GM19324 (cell line): ENCODE measurements at regions not wholly inside any gene's neighbourhood (a gene's known extent, or its start where the extent isn't known, plus 50 kb on each side); places are given as distances from the start of the nearest gene placed in this dataset.
"Not testable (repeated sequence)": the region's sequence is repeated elsewhere in the genome, so short reads cannot be mapped to it uniquely, and the experiment has no call there.

Source experiments
- ATAC-seq: cut with Tn5 transposase; IDR thresholded peaks from one replicate; pipeline ENCODE4 v1.9.1; 2021; ENCODE audit warnings: mild to moderate bottlenecking, moderate library complexity; ENCODE audit not compliant: unreplicated experiment, low FRiP score

DNA sequence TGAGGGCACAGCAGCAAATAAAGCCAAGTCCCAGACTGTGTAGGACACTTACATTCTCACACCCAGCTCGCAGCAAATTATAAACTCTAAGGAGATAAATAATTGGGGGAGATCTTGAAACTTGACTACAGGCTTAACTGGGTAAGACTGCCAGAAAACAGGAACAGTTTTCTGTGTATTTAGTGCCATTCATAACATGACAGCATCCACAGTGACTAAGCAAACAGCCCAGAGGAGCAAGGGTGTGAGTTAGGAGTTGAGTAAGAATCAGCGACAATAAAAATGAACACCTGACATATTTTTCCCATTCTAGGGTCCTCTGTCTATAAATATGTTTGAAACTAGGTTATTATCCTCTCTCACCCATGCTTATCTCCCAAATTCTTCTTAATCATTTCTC is 370.9 kb upstream of the WWC1 start:
- ATAC-seq: no peak

DNA sequence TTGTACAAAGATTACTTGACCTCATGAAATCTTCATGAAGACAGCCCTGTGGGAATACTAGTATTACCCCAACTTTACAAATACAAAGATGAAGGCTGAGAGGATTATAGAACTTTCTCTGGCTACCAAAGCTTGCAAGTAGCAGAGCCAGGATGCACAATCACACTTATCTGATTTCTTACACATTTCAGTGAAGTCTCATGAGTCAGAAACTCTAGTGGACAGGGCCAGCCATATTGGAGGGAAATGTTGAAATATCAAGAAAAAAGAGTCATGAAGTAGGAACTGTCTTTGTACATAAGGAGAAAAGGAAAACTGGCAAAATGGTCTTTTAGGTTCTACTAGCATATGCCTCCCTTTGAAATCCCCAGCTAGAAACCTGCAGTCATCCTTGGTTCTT is 369.6 kb upstream of the WWC1 start:
- no peak for ATAC-seq

DNA sequence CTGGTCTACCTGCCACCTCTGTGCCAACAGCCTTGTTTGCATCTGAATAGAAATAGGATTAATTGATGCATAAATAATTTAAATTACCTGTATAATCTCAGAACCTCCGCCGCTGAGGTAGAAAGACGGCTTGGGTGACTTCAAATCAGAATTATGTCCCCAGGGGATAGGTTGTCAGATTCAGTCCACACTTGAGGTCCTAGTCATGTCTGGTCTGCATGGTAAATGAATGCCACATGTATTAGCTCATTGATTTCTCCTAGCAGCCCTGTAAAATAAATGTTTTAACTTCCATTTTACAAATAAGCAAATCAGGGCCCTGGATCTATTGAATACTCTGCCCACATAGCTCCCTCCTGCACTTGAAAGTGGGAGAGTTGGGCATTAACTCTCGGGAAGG is 368.0 kb upstream of the WWC1 start:
- no peak for ATAC-seq

DNA sequence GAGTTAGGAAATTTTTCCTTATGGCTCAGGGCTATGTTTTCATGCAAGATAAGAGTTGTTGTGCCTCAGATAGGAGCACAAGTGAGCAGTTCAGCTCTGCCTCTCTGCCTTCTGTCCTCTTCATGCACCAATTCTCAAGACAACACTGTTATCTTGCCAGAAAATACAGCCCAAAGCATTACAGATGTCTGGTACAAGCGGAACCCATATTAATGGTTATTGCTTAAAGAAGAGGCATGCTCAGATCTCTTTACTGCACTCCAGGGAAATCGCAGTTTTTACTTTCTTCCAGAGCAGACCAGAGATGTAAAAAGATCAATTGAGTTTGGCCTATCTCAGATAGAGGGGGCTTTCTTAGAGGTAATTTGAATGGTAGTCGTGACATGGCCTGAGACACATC is 361.6 kb upstream of the WWC1 start:
- ATAC-seq: no peak

DNA sequence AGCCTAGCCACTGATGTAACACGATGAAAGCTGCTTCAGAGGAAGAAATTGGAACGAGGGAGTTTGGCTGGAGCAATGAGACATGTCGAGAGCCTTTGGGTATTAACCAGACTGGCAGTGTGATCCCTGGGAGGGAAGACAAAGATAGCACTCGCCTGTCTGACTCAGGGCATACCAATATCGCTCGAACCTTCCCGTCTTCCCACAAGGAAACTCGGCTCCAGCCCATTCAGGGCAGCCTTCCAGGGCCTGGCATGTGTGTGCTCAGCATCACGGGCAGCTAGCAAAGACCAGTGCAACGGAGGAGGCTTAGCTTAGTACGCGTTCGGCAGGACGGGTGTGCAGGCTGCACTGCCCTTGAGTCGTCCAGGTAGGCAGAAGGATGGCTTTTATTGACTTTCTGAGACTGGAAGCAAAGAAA is 356.9 kb upstream of the WWC1 start:
- ATAC-seq: no peak

DNA sequence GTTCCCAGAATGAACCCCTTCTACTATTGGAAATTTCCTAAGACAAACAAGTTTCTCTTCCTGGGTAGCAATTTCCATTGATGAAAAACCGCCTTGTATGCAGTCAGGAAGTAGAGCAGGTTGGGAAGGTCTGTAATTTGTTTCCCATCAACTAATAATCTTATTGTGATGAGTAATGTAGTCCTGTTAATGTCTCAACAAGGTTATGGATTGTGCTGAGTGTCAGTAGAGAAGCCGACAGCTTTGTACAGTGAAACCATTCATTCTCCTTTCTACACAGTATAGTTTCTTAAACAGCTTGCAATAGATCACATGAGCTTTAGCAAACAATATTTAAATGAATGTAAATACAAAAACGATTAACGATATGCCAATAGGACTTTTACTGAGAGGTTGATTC is 355.4 kb upstream of the WWC1 start:
- no peak for ATAC-seq

DNA sequence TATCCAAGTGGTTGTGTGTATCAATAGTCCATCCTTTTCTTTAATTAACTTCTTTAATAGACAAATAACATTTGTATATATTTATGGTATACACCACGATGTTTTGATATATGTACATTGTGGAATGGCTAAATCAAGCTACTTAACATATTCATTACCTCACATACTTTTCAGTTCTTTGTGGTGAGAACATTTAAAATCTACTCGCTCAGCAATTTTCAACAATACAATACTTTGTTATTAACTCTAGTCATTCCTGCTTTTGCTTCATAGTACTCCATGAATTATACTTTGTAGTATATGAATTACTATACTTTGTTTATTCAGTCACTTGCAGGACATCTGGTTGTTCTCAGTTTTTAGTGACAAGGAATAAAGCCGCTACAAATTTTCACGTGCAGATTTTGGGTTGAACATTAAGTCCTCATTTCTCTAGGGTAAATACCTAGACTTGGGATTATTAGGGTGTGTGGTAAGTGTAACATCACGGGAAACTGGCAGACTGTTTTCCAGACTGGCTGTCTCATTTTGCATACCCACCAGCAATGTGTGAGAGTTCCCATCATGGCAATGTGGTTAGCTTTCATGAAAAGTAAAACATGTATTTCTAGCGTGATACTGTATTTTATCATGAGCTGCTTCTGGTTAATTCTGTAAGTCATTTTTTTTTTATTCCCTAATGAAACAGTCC is 354.4 kb upstream of the WWC1 start:
- no peak for ATAC-seq

DNA sequence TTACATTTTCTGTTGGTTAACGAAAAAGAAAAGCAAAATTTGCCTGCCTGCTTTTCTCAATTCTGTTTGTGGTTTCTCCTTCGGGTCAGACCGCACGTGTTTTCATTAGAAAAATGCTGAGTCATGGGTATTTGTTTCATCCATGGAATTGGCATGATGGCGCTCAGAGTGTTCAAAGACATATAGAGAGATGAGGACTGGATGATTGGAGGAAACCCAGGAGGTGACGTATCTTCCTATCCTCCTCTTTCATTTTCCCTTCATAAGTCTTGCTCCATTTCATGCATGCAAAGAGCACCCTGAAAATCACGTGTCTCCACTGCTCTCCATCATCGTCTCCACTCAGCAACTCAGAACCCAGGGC is 353.8 kb upstream of the WWC1 start:
- no peak for ATAC-seq

DNA sequence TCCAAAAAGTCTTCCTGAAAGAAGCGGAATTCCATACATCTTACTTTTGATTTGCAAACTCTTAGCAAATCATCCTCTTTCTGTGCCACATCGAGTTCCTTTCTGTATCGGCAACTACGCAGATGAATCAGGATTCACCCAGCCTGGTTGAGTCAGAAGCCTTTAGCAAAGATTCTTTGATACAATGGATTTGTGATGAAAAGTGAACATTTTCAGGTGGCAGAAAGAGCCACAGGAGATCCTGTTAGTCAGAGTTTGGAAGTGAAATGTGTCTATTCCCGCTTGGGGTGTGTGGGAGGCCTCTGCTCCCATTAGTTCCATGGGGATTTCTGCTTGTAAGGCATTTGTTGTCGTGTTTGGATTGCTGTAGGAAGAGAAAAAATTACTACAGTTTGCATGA is 351.8 kb upstream of the WWC1 start:
- no peak for ATAC-seq

DNA sequence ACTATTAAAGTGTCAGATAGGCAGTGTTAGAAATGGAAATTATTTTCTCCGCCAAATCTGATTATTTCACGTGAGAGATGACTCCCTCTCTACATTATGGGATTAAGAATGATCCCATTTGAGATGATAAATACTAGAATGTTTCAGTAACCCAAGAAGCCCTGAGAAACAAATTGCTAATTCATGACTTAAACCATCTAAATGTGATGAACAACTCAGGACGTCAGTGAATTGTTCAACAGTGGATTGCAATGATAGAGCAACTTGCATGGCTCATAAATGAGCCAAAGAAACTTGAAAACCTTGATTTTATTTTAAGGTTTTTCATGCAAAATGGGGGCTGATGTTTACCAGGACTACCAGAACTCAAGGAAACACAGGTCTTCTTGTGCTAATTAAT is 350.5 kb upstream of the WWC1 start:
- ATAC-seq: no peak

DNA sequence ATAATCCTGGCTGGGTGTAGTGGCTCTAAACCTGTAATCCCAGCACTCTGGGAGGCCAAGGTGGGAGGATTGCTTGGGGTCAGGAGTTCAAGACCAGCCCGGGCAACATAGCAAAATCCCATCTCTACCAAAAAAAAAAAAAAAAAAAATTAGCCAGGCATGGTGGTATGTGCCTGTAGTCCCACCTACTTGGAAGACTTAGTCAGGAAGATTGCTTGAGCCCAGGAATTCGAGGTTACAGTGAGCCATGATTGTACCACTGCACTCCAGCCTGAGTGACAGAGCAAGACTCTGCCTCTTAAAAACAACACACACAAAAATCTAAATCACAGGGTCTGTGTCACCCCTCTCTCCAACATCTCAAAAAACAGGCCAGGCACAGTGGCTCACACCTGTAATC is 349.9 kb upstream of the WWC1 start:
- not testable (repeated sequence) for ATAC-seq

DNA sequence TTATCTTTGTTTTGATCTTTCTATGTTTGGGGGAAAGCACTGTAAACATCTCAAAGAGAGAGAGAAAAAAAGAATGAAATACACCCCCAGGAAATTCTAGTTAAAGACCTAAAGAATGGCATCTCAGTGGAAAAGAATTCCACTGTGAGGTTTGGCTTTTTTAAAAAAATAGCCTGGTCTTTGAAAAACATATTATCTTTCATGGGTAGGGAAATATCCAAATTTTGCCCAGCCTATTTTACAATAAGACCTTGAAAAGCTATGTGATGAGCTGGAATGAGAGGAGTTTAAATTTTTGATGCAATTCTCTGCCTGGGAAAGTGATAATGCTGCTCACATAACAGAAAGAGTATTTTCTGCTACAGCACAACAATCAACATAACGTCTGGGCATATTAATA is 348.1 kb upstream of the WWC1 start:
- ATAC-seq: no peak

DNA sequence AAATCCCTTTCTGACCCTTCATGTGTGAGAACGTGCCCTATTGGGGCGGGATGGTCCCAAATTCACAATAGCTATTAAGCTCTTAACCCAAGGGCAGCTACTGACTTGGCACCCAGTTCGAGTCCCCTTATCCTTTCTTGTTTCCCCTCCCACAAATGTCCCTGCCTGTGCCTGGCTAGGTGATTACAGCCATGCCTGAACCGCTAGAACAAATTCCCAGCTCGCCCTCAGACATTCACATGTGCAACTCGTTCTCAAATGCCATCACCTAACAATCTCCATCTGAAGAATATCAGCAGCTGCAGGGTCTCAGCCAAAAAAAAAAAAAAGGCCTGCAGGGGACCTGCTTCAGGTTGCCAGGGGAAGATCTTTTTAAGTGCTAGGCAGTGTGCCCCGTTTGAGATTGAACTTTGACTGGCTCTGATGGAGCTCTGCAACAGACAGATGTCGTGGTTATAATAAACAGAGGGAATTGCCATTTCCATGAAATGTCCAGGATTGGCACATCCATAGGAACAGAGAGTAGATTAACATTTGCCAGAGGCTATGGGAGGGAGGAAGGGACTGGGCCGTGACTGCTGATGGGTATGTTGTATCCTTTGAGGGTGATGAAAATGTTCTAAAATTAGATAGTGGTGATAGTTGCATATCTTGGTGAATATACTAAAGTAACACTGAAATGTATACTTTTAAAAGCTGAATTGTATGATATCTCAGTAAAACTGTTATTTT is 347.2 kb upstream of the WWC1 start:
- ATAC-seq: no peak

DNA sequence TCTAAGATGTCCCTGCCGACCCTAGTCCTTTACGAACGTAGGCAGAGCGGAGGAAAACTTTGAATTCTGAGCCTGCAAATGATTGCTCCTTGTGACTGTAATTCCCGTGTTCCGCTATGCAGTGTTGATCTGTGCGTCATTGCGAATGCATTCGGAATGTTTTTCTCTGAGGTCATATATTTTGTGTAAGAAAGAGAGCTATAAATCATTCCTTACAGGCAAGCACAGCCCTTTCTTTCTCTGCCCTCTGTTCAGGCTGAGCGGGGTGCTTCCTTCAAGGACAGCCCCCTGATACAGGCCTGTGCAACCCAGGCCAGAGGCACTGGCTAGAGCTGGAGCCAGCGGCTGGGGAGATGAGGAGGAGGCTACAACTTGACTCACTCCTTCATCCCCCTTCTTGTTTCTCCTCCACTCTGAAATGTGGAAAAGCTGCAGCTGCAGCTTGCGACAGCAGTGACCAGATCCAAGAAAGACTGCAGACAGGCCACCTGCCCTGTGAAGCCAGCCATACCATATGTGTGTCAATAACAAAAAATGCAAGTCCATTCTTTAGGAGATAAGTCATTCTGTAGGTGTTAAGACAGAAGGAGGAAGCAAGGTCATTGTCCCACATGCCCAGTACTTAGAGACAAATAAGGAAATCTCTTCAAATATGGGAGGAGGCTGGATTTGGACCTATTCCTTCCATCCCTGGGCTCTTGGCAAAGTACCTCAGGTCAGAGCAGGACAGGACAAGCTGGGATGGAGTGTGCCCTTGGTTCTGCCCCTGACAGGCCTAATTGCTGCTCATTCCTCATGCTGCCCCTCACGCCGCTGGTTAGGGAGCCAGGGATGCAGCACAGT is 345.7 kb upstream of the WWC1 start:
- no peak for ATAC-seq

DNA sequence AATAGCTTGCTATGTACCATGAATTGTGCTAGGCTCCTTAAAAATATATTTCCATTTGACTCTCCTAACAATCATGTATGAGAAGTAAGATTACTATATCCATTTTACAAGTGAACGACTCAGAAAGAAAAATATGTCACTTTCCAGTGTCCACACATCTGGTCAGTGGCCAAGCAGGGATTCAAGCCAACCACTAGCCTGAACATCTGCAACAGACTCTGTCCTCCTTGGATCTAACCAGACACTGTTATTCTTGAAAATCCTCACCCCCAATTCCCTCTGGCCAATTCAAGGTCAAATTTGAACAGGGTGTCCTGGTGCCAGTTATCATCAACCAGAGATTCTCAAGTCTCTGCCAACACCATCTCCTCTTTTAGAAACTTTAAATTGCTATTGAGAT is 344.1 kb upstream of the WWC1 start:
- no peak for ATAC-seq

DNA sequence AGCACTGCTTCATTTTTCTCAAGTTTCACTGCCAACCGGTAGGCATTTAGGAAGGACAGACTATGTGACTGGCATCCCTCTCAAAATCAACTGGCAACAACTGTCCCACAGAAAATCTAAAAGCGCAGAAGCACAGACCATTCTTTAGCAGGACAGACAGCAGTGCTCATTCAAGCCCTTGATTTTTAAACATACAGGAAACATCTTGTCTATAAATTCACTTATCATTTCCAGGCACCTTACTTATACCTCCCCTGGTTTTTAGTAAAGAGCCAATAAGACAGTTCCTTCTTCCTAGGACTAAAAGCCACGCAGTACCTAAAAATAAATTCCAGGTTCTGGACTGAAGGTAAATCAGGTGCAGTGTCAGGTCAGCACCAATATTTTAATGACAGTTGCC is 343.2 kb upstream of the WWC1 start:
- no peak for ATAC-seq

DNA sequence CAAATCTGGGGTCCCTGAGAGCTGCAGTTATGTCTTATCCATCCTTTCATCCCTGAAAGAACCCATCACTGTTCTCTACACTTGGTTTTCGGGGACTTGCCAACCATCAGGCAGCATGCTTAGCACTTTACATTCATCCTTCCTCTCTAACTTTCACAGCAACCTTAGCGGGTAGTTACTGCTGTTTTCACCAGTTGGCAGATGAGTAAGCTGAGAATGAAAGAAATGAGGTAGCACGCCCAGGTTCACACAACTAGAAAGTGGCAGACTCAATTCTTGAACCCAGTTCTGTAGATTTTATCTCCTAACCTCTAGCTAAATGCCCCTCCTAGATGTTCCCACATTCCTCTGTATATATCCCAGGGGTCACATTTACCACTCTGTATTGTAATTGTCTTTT is 342.0 kb upstream of the WWC1 start:
- no peak for ATAC-seq

DNA sequence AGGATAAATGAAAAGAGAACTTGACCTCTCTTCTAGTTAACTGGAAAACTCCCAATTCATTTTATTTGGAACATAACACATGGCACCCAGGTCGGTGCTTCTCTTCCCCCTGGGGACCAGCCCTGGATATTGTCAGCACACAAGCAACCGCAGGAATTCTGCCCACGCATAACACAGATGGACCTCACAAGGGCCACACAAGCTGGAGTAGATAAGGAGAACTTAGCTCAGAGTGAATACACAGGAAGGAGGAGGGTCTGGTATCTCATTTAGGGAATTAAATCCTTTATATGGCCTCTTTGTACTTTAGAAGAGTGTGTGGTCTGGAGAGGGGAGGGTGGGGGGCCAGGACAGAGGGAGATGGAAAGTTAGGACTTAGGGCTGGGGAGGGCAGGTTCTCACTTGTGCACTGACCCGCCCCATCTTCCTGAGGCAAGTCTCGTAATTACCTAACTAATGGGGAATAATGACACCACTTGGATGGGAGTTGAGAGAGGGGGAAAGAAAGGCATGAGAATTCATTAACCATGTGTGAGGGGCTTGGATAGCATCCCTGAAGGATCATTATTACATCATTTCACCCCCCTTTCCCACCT is 341.2 kb upstream of the WWC1 start:
- no peak for ATAC-seq

DNA sequence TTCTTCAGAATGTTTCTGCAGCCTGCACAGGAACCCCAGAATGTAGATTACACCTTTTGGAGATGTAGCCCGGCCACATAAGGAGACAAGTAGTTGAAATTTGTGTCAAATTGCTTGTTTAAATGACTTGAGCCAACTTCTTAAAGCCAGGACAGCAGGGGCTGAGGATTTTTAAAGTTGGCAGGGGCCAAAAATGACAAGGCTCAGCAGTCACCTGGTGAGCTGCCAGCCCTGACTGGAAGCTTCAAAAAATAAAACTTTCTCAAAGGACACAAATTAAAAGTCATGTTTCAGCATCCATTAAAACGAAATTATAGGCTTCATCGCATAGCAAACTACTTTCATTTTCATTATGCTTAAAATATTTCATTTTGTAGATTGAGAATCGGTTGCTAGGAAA is 340.3 kb upstream of the WWC1 start:
- ATAC-seq: no peak

DNA sequence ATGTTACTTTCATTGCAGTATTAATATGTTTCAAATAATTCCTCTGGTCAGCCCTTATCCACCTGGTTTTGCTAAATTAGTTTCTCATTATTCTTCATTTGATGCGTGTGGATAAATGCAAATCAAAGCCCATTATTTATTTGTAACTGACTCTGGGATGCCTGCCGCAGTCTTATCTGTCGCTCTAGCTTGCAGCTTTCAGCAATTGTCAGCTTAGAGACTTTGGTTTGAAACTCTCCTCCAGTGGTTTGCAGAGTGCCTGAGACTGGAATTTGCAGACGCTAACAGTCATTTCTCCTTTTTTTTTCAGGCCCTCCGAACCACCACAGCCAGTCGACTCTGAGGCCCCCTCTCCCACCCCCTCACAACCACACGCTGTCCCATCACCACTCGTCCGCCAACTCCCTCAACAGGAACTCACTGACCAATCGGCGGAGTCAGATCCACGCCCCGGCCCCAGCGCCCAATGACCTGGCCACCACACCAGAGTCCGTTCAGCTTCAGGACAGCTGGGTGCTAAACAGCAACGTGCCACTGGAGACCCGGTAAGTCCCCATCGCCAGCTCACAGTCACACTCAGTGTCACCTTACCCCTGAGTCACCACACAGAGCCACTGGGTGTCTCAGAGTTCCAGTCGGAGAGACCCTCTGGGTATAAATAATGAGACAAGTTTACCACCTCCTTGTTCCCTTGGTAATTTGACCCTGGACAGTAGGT is 339.0 kb upstream of the WWC1 start:
- ATAC-seq: no peak
